Chondrocyte (in vitro differentiated cells): ENCODE measurements at regions not wholly inside any gene's neighbourhood (a gene's known extent, or its start where the extent isn't known, plus 50 kb on each side); places are given as distances from the start of the nearest gene placed in this dataset.

Source experiments
- DNase-seq: peaks from one replicate; pipeline ENCODE4 v3.0.0; 2021; ENCODE audit warnings: mixed read lengths, low spot score
- H3K27ac Mint-ChIP-seq: one replicate; pipeline ENCODE4 v1.8.0; 2021; ENCODE audit warnings: mild to moderate bottlenecking, moderate library complexity, mixed read lengths; ENCODE audit not compliant: unreplicated experiment
- H3K27me3 Mint-ChIP-seq: 2 replicates; pipeline ENCODE4 v1.8.0; 2021; ENCODE audit warnings: low read depth, mixed read lengths
- H3K36me3 Mint-ChIP-seq: 2 replicates; pipeline ENCODE4 v1.8.0; 2021; ENCODE audit warnings: low read depth, mixed read lengths
- H3K4me1 Mint-ChIP-seq: 2 replicates; pipeline ENCODE4 v1.8.0; 2021; ENCODE audit warnings: low read depth, mild to moderate bottlenecking, mixed read lengths
- H3K4me3 Mint-ChIP-seq: one replicate; pipeline ENCODE4 v1.8.0; 2021; ENCODE audit warnings: mild to moderate bottlenecking, moderate library complexity, mixed read lengths; ENCODE audit not compliant: unreplicated experiment
- H3K9me3 Mint-ChIP-seq: 2 replicates; pipeline ENCODE4 v1.8.0; 2021; ENCODE audit warnings: low read depth, mixed read lengths
- CTCF ChIP-seq: fragments of 200-600 bp; sonication (generic); IDR thresholded peaks from 2 replicates; pipeline ENCODE4 v1.5.0; 2021; ENCODE audit warnings: antibody characterized with exemption, mild to moderate bottlenecking, moderate library complexity

GRCh38 chr3:187827723-187828122, 82.5 kb upstream of the BCL6 start:
- H3K4me1 Mint-ChIP-seq = no peaks in the 10 kb centered on the region
- no peak overlapping the region for H3K27ac Mint-ChIP-seq
- H3K36me3 Mint-ChIP-seq = peaks cover 3% of the 10 kb centered on the region
- DNase-seq = no peak
- TF ChIP-seq CTCF = no peak
- H3K4me3 Mint-ChIP-seq = no peak overlapping the region
- H3K27me3 Mint-ChIP-seq = no peaks in the 10 kb centered on the region
- no peaks in the 10 kb centered on the region for H3K9me3 Mint-ChIP-seq

GRCh38 chr3:187828579-187829452, 83.5 kb upstream of the BCL6 start:
- H3K27me3 Mint-ChIP-seq = no peaks in the 10 kb centered on the region
- H3K27ac Mint-ChIP-seq = no peak overlapping the region
- no peaks in the 10 kb centered on the region for H3K9me3 Mint-ChIP-seq
- H3K4me1 Mint-ChIP-seq = no peaks in the 10 kb centered on the region
- H3K36me3 Mint-ChIP-seq = peaks cover 3% of the 10 kb centered on the region
- no peak for DNase-seq
- no peak overlapping the region for H3K4me3 Mint-ChIP-seq
- TF ChIP-seq CTCF = no peak

- Mint-ChIP-seq H3K27ac (no peak overlapping the region), H3K36me3 (peaks cover 5% of the 10 kb centered on the region)
Measured at GRCh38 chr3:187830181-187830580, 84.9 kb upstream of the BCL6 start.

GRCh38 chr3:187831125-187832051, 86.1 kb upstream of the BCL6 start:
- Mint-ChIP-seq H3K4me1 (peaks cover 6% of the 10 kb centered on the region), H3K27me3 (no peaks in the 10 kb centered on the region), H3K9me3 (peaks cover 7% of the 10 kb centered on the region)

More at GRCh38 chr3:187830181-187830580, 84.9 kb upstream of the BCL6 start:
- DNase-seq = no peak
- Mint-ChIP-seq H3K9me3 (peaks cover 7% of the 10 kb centered on the region), H3K4me3 (no peak overlapping the region), H3K4me1 (no peaks in the 10 kb centered on the region), H3K27me3 (no peaks in the 10 kb centered on the region)
- no peak for TF ChIP-seq CTCF

More at GRCh38 chr3:187831125-187832051, 86.1 kb upstream of the BCL6 start:
- Mint-ChIP-seq H3K27ac (no peak overlapping the region), H3K36me3 (peaks cover 7% of the 10 kb centered on the region), H3K4me3 (no peak overlapping the region)
- TF ChIP-seq CTCF = no peak
- DNase-seq = no peak
